B cell (primary cell): ENCODE measurements at regions not wholly inside any gene's neighbourhood (a gene's known extent, or its start where the extent isn't known, plus 50 kb on each side); places are given as distances from the start of the nearest gene placed in this dataset.

Experiments
- ATAC-seq: fragments of 200-7000 bp; cut with Tn5 transposase; one replicate; pipeline ENCODE4 v1.10.0; 2021; ENCODE audit warnings: low read depth, mild to moderate bottlenecking, moderate number of reproducible peaks, moderate library complexity
- CTCF ChIA-PET: fragments of 350-600 bp; sonication (Branson Sonifier 250); formaldehyde crosslinking; loops from one replicate; lab custom pipeline; 2021; ENCODE audit warnings: antibody characterized with exemption, inconsistent platforms; lab: Charles Lee
- POLR2A ChIA-PET: fragments of 350-600 bp; sonication (Branson Sonifier 250); formaldehyde crosslinking; loops from one replicate; lab custom pipeline; 2021; ENCODE audit warnings: antibody characterized with exemption; lab: Charles Lee
- DNase-seq: peaks from one replicate; pipeline ENCODE4 v3.0.0; 2013
- H2AFZ ChIP-seq: 2 replicates; pipeline ENCODE4 v1.6.1; 2012; ENCODE audit warnings: mild to moderate bottlenecking, low read depth, low read length; ENCODE audit not compliant: insufficient read depth, poor library complexity, severe bottlenecking
- H3K27ac ChIP-seq, 2 donors: 1 replicate in 1 of 2; 2 replicates in 1 of 2; pipeline ENCODE4 v1.5.1; 2012 to 2013; ENCODE audit warnings: low read length in 2 of 2, mild to moderate bottlenecking in 2 of 2, moderate library complexity in 1 of 2
- H3K27me3 ChIP-seq, 4 experiments: fragments of 200-600 bp in 1 of 4; sonication (generic) in 1 of 4; replicated peaks in 1 of 4; 1 replicate in 2 of 4; 2 replicates in 2 of 4; pipeline versions ENCODE4 v1.6.1 to v1.7.0; 2013 to 2016; ENCODE audit warnings: low read length in 3 of 4, mild to moderate bottlenecking in 2 of 4, mixed read lengths in 1 of 4, moderate library complexity in 1 of 4; ENCODE audit not compliant: insufficient read depth in 4 of 4, control insufficient read depth in 3 of 4; ENCODE audit errors: control extremely low read depth in 1 of 4
- H3K36me3 ChIP-seq, 2 experiments: replicated peaks in 1 of 2; 1 replicate in 1 of 2; 2 replicates in 1 of 2; pipeline versions ENCODE4 v1.6.1 to v1.7.1; 2013; ENCODE audit warnings: low read length in 1 of 2; ENCODE audit not compliant: insufficient read depth in 2 of 2, control insufficient read depth in 1 of 2; ENCODE audit errors: control extremely low read depth in 1 of 2, extremely low read depth in 1 of 2
- H3K4me1 ChIP-seq, 2 donors: fragments of 200-600 bp in 1 of 2; sonication (generic) in 1 of 2; 1 replicate in 1 of 2; 2 replicates in 1 of 2; pipeline versions ENCODE4 v1.5.1 to v1.6.1; 2013 to 2017; ENCODE audit warnings: low read length in 2 of 2; ENCODE audit not compliant: control insufficient read depth in 2 of 2, insufficient read depth in 2 of 2
- H3K4me2 ChIP-seq: replicated peaks from 2 replicates; pipeline ENCODE3; 2012; ENCODE audit warnings: mild to moderate bottlenecking, low read depth, low read length; ENCODE audit not compliant: poor library complexity, severe bottlenecking
- H3K4me3 ChIP-seq, 5 experiments: fragments of 200-600 bp in 1 of 5; sonication (generic) in 1 of 5; 1 replicate in 3 of 5; 2 replicates in 2 of 5; pipeline versions ENCODE4 v1.5.1 to v1.7.0; 2011 to 2016; ENCODE audit warnings: low read length in 4 of 5, mild to moderate bottlenecking in 4 of 5, low read depth in 2 of 5, control low read depth in 1 of 5, moderate library complexity in 1 of 5; ENCODE audit not compliant: insufficient read depth in 1 of 5; ENCODE audit errors: control extremely low read depth in 1 of 5, extremely low read depth in 1 of 5
- H3K79me2 ChIP-seq: fragments of 200-600 bp; sonication (generic); one replicate; pipeline ENCODE4 v1.6.0; 2016; ENCODE audit warnings: low read length; ENCODE audit not compliant: control insufficient read depth, insufficient read depth
- H3K9ac ChIP-seq: fragments of 200-600 bp; sonication (generic); 2 replicates; pipeline ENCODE4 v1.6.1; 2017; ENCODE audit warnings: mild to moderate bottlenecking, low read length, moderate library complexity
- H3K9me3 ChIP-seq, 3 donors: one replicate each; pipeline versions ENCODE4 v1.6.1 to v1.7.1; 2013; ENCODE audit warnings: low read length in 2 of 3; ENCODE audit not compliant: control insufficient read depth in 2 of 3, insufficient read depth in 1 of 3; ENCODE audit errors: control extremely low read depth in 1 of 3
- H4K20me1 ChIP-seq: 2 replicates; pipeline ENCODE4 v1.6.0; 2012; ENCODE audit warnings: mild to moderate bottlenecking, low read length; ENCODE audit not compliant: insufficient read depth, control insufficient read depth, poor library complexity, severe bottlenecking
- H3K27ac Mint-ChIP-seq: one replicate; pipeline ENCODE4 v1.8.0; 2021; ENCODE audit warnings: mixed read lengths
- H3K27me3 Mint-ChIP-seq: one replicate; pipeline ENCODE4 v1.8.0; 2021; ENCODE audit warnings: mixed read lengths
- H3K4me1 Mint-ChIP-seq: one replicate; pipeline ENCODE4 v1.8.0; 2021; ENCODE audit warnings: mixed read lengths
- H3K4me3 Mint-ChIP-seq: one replicate; pipeline ENCODE4 v1.8.0; 2021; ENCODE audit warnings: mixed read lengths
- H3K9me3 Mint-ChIP-seq: one replicate; pipeline ENCODE4 v1.8.0; 2022; ENCODE audit warnings: mixed read lengths; ENCODE audit not compliant: insufficient read depth
- EZH2 ChIP-seq: IDR thresholded peaks from 2 replicates; pipeline ENCODE4 v1.6.1; 2012; ENCODE audit warnings: borderline replicate concordance, low read depth, mild to moderate bottlenecking, moderate library complexity, low read length; ENCODE audit not compliant: insufficient read depth, poor library complexity, severe bottlenecking
- WGBS: methylation state at CpG from one replicate; pipeline ENCODE4 v1.1.5; 2013; ENCODE audit warnings: missing lambda C conversion rate; ENCODE audit not compliant: insufficient coverage; 5-methylcytosine and 5-hydroxymethylcytosine counted together
- intact Hi-C: fragments of 100-400 bp; cut with micrococcal nuclease; formaldehyde crosslinking; loops from one replicate; pipeline ENCODE4 v1.10.0; 2022
- TF ChIP-seq, protein P1 (sequence below): fragments of 200-600 bp; IDR thresholded peaks from one replicate; pipeline ENCODE4 v1.8.0; 2022; ENCODE audit warnings: antibody characterized with exemption, mild to moderate bottlenecking

DNA sequence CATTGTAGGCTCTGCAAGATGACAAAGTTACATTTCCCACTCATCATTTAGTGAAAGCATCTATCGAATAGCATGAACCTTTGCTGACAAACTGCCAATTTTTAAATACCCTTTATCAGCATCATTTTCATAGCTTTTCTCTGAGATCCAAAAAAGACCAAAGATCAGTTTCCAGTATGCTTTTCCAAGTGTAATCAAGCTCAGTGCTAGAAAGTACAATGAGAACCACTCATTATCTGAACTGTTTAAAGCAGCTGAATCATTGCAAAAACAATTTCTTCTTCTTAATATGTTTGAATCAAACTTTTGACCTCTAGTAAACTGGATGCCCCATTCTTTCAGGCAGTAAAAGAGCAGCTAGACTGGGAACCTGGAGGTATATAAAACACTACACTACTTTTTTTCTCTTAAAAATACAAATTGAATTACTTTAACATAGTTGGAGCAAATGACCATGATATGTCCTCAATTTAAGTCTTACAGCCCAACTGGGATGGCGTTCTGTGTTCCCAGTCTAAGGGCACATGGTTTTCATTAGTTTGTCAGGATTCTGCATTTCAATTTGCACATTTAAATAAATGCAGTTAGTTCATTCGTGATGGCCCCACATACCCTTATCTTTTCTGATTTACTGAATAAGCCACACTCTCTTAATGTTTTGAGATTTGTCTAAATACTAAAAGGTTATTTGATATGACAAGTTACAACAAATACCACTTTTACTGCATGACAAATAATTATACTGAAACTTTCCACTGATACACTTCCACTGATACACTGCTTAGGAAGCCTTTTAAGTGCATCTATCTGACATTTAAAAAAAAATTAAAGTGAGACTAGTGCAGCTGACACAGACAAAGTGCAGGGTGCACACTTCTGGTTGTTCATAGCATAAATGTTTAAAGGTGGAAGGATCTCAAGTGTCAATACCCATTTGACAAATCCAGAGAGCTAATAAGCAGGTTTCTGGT, 146.0 kb upstream of the FRMD4B start:
- WGBS: 83% methylated on average over 1 of the region's 3 CpGs

DNA sequence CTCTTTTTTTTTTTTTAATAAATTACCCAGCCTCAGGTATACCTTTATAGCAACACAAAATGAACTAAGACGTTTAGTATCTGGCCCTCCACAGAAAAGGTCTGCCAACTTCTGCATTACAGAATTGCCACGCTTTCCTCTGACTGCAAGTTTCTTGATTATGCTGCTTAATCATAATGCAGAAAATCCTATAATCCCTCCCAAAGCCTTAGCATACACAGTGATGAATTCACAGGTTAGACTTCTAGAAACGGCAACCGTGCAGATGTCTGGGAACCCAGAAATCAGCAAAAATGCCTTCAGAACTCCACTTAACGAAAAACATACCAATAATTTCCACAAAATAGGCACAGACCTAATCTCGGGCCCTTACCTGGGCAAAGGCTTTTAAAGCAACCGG, 144.7 kb upstream of the FRMD4B start:
- no peak for DNase-seq
- no peaks in the 10 kb centered on the region for H3K4me1 Mint-ChIP-seq
- no peak overlapping the region for H3K4me2 ChIP-seq
- peaks cover 6% of the 10 kb centered on the region for H3K27me3 Mint-ChIP-seq
- H3K36me3 ChIP-seq: no peaks in the 10 kb centered on the region
- no peak for TF ChIP-seq EZH2
- TF ChIP-seq, protein P1, sequence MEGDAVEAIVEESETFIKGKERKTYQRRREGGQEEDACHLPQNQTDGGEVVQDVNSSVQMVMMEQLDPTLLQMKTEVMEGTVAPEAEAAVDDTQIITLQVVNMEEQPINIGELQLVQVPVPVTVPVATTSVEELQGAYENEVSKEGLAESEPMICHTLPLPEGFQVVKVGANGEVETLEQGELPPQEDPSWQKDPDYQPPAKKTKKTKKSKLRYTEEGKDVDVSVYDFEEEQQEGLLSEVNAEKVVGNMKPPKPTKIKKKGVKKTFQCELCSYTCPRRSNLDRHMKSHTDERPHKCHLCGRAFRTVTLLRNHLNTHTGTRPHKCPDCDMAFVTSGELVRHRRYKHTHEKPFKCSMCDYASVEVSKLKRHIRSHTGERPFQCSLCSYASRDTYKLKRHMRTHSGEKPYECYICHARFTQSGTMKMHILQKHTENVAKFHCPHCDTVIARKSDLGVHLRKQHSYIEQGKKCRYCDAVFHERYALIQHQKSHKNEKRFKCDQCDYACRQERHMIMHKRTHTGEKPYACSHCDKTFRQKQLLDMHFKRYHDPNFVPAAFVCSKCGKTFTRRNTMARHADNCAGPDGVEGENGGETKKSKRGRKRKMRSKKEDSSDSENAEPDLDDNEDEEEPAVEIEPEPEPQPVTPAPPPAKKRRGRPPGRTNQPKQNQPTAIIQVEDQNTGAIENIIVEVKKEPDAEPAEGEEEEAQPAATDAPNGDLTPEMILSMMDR: no peak
- H3K4me1 ChIP-seq: no peaks in the 10 kb centered on the region
- H3K27ac ChIP-seq: no peak overlapping the region
- ChIA-PET CTCF (no interaction called here), POLR2A (no interaction called here)
- H3K27ac Mint-ChIP-seq: no peak overlapping the region
- no peaks in the 10 kb centered on the region for H3K79me2 ChIP-seq
- peaks cover 0 to 3% (median 0%) of the 10 kb centered on the region in 3 donors for H3K9me3 ChIP-seq
- intact Hi-C loops: no loop called here
- H2AFZ ChIP-seq: no peak overlapping the region
- no peak overlapping the region for H3K4me3 Mint-ChIP-seq
- no peaks in the 10 kb centered on the region for H4K20me1 ChIP-seq
- no peak for ATAC-seq
- no peaks in the 10 kb centered on the region for H3K9me3 Mint-ChIP-seq
- WGBS: 83% methylated on average over 3 of the region's 7 CpGs
- H3K4me3 ChIP-seq: no peak overlapping the region
- no peaks in the 10 kb centered on the region for H3K27me3 ChIP-seq
- H3K9ac ChIP-seq: no peak overlapping the region

More for the DNA sequence above, 146.0 kb upstream of the FRMD4B start:
- Mint-ChIP-seq H3K4me3 (no peak overlapping the region), H3K9me3 (no peaks in the 10 kb centered on the region), H3K27me3 (peaks cover 4% of the 10 kb centered on the region), H3K4me1 (no peaks in the 10 kb centered on the region), H3K27ac (no peak overlapping the region)
- Histone ChIP-seq H4K20me1 (no peaks in the 10 kb centered on the region), H3K27me3 (no peaks in the 10 kb centered on the region), H3K27ac (no peak overlapping the region), H3K9ac (no peak overlapping the region), H2AFZ (no peak overlapping the region), H3K4me1 (no peaks in the 10 kb centered on the region), H3K4me3 (no peak overlapping the region), H3K79me2 (no peaks in the 10 kb centered on the region), H3K36me3 (no peaks in the 10 kb centered on the region), H3K9me3 (peaks cover 0 to 3% (median 0%) of the 10 kb centered on the region in 3 donors), H3K4me2 (no peak overlapping the region)
- ChIA-PET CTCF (no interaction called here), POLR2A (no interaction called here)
- no peak for DNase-seq
- no peak for TF ChIP-seq EZH2
- TF ChIP-seq, protein P1: no peak
- intact Hi-C loops: no loop called here
- no peak for ATAC-seq
